ENCODE measurements at regions not wholly inside any gene's neighbourhood (a gene's known extent, or its start where the extent isn't known, plus 50 kb on each side); places are given as distances from the start of the nearest gene placed in this dataset.

GRCh38 chr15:93640411-93640962 is 551.5 kb upstream of the RGMA start:
- no peak overlapping the region for H3K4me3 ChIP-seq (ENCODE audit: extremely low read depth in 1 of 4, insufficient read depth in 2 of 4, low read depth in 3 of 4, low read length in 4 of 4)

More at GRCh38 chr15:93640411-93640962, 551.5 kb upstream of the RGMA start:
- no peak overlapping the region for H3K27ac ChIP-seq (ENCODE audit: low read depth, low read length)
- no peak overlapping the region for H4K5ac ChIP-seq (ENCODE audit: insufficient read length, low read depth, low read length)
- no peak overlapping the region for H3K56ac ChIP-seq (replicated peaks; ENCODE audit: insufficient read length, low read depth, low read length)
- no peak overlapping the region for H2BK12ac ChIP-seq (ENCODE audit: low read depth, low read length)
- H2AFZ ChIP-seq (ENCODE audit: low read length): no peak overlapping the region
- H2BK5ac ChIP-seq (ENCODE audit: low read depth, low read length): no peak overlapping the region
- ChIA-PET CTCF (ENCODE audit: partially characterized antibody) (interaction anchor here (0.9 to 1.6 kb wide), 2 partner anchors 9 to 231 kb away, joined by 3 to 4 read pairs; no protein-coding TSS in a partner anchor), POLR2A (ENCODE audit: partially characterized antibody) (no interaction called here)
- H2BK20ac ChIP-seq (ENCODE audit: low read length): no peak overlapping the region
- H3K4me2 ChIP-seq (ENCODE audit: insufficient read depth in 1 of 2, low read depth in 2 of 2, low read length in 2 of 2): no peak overlapping the region
- no peaks in the 10 kb centered on the region for H3K79me1 ChIP-seq (ENCODE audit: low read depth, low read length)
- WGBS, 2 experiments (ENCODE audit: extremely low coverage in 1 of 2, insufficient coverage in 1 of 2, insufficient read length in 1 of 2, insufficient replicate concordance in 2 of 2, low coverage in 1 of 2, low lambda C conversion rate in 2 of 2, missing lambda C conversion rate in 1 of 2): 88% methylated on average over 4 of the region's 4 CpGs; no CpG with 5 or more reads in 1 of the 2 experiments
- no peaks in the 10 kb centered on the region for H3K79me2 ChIP-seq (ENCODE audit: control insufficient read depth in 1 of 2, insufficient read depth in 2 of 2, low read length in 2 of 2)
- no peak overlapping the region; a peak in 1 of 7 replicates for H3K9ac ChIP-seq (replicated peaks in 1 of 4; ENCODE audit: extremely low read depth in 1 of 4, low read depth in 3 of 4, low read length in 3 of 4)
- no peaks in the 10 kb centered on the region for H3K9me3 ChIP-seq (ENCODE audit: insufficient read depth in 2 of 2, low read depth in 1 of 2, low read length in 1 of 2)
- H3K4me1 ChIP-seq (replicated peaks in 1 of 4; ENCODE audit: control insufficient read depth in 3 of 4, insufficient read depth in 4 of 4, low read length in 3 of 4): no peaks in the 10 kb centered on the region
- H2BK15ac ChIP-seq (ENCODE audit: low read length): no peak overlapping the region
- TF ChIP-seq SRF (IDR thresholded peaks at IDR 0.05; ENCODE audit: low read depth, low read length) (no peak), SP4 (IDR thresholded peaks at IDR 0.05; ENCODE audit: low read length) (no peak), SIRT6 (IDR thresholded peaks at IDR 0.05; ENCODE audit: low read length) (no peak), TCF12 (IDR thresholded peaks at IDR 0.05; ENCODE audit: low read depth, low read length) (no peak), MAFK (IDR thresholded peaks at IDR 0.05; ENCODE audit: low read depth, low read length) (no peak), CEBPB (IDR thresholded peaks at IDR 0.05; ENCODE audit: low read depth, low read length) (no peak), KDM1A (IDR thresholded peaks at IDR 0.05; ENCODE audit: borderline replicate concordance, low read length) (no peak), RFX5 (IDR thresholded peaks at IDR 0.05; ENCODE audit: borderline replicate concordance, low read depth, low read length) (no peak), USF2 (IDR thresholded peaks at IDR 0.05; ENCODE audit: low read length) (no peak), NRF1 (IDR thresholded peaks at IDR 0.05; ENCODE audit: low read depth, low read length) (no peak), TEAD4 (IDR thresholded peaks at IDR 0.05; ENCODE audit: low read depth, low read length) (no peak)
- no peak overlapping the region for H3K4ac ChIP-seq (replicated peaks; ENCODE audit: insufficient read length, low read depth, low read length)
- H3K23ac ChIP-seq (ENCODE audit: insufficient read length): no peak overlapping the region
- no peak for FAIRE-seq
- no peaks in the 10 kb centered on the region for H4K20me1 ChIP-seq (replicated peaks in 1 of 2; ENCODE audit: control insufficient read depth in 1 of 2, insufficient read depth in 2 of 2, low read length in 2 of 2)
- no peak overlapping the region for H4K8ac ChIP-seq (ENCODE audit: extremely low read depth, insufficient read depth, low read length)
- H2AK5ac ChIP-seq (ENCODE audit: low read depth, low read length): no peak overlapping the region
- no peaks in the 10 kb centered on the region; the same call in 1 of the 2 replicates for H3K23me2 ChIP-seq (ENCODE audit: low read depth, low read length)
- H3K36me3 ChIP-seq (ENCODE audit: control insufficient read depth in 2 of 4, insufficient read depth in 4 of 4, low read length in 3 of 4): no peaks in the 10 kb centered on the region
- H3K27me3 ChIP-seq (replicated peaks in 1 of 4; ENCODE audit: control insufficient read depth in 3 of 4, extremely low read depth in 1 of 4, insufficient read depth in 3 of 4, low read length in 3 of 4): no peaks in the 10 kb centered on the region
- H4K91ac ChIP-seq (replicated peaks; ENCODE audit: insufficient read length, low read length): no peak overlapping the region
- H2BK120ac ChIP-seq (replicated peaks; ENCODE audit: low read depth, low read length): no peak overlapping the region
- no peak overlapping the region for H3K14ac ChIP-seq (ENCODE audit: insufficient read length)
- no peak for DNase-seq (ENCODE audit: low read depth in 1 of 2, low spot score in 2 of 2)
- no peak overlapping the region for H3K18ac ChIP-seq (ENCODE audit: extremely low read depth, low read length)

Data from H1 (cell line).